Sigmoid colon (tissue), 6 donors: ENCODE measurements at regions not wholly inside any gene's neighbourhood (a gene's known extent, or its start where the extent isn't known, plus 50 kb on each side); places are given as distances from the start of the nearest gene placed in this dataset.

Source experiments
- DNase-seq: peaks from one replicate; pipeline ENCODE4 v3.0.0-alpha.2; 2019
- H3K27ac ChIP-seq, 4 donors: fragments of 200-600 bp; sonication (generic); one replicate each; pipeline ENCODE4 v1.5.1; 2016 to 2019; ENCODE audit warnings: mild to moderate bottlenecking in 1 of 4
- H3K27me3 ChIP-seq, 3 donors: fragments of 200-600 bp; sonication (generic); one replicate each; pipeline ENCODE4 v1.5.1; 2019; ENCODE audit warnings: mild to moderate bottlenecking in 1 of 3
- H3K36me3 ChIP-seq, 4 donors: fragments of 200-600 bp; sonication (generic); one replicate each; pipeline ENCODE4 v1.5.1; 2016 to 2019
- H3K4me1 ChIP-seq, 4 donors: fragments of 200-600 bp; sonication (generic); one replicate each; pipeline ENCODE4 v1.5.1; 2017 to 2019
- H3K4me3 ChIP-seq, 4 donors: fragments of 200-600 bp; sonication (generic); one replicate each; pipeline ENCODE4 v1.5.1; 2017 to 2019; ENCODE audit warnings: mild to moderate bottlenecking in 2 of 4, moderate library complexity in 1 of 4
- H3K9me3 ChIP-seq, 4 donors: fragments of 200-600 bp in 3 of 4; sonication (generic) in 3 of 4; one replicate each; pipeline versions ENCODE4 v1.5.1 to v1.6.1; 2013 to 2019
- CTCF ChIP-seq, 4 experiments: fragments of 450-650 bp in 3 of 4; fragments of 200-600 bp in 1 of 4; IDR thresholded peaks; one replicate each; pipeline ENCODE4 v1.5.1; 2016 to 2019; ENCODE audit warnings: antibody characterized with exemption in 4 of 4, mild to moderate bottlenecking in 3 of 4, moderate library complexity in 2 of 4
- EP300 ChIP-seq, 4 donors: sonication (generic); formaldehyde crosslinking; IDR thresholded peaks; one replicate each; pipeline ENCODE4 v1.6.1; 2017; ENCODE audit warnings: antibody characterized with exemption in 4 of 4
- POLR2A ChIP-seq, 2 donors: fragments of 450-650 bp; IDR thresholded peaks; one replicate each; pipeline ENCODE4 v1.6.1; 2016; ENCODE audit warnings: antibody characterized with exemption in 2 of 2, mild to moderate bottlenecking in 2 of 2, moderate library complexity in 2 of 2
- POLR2AphosphoS5 ChIP-seq, 4 donors: sonication (generic); formaldehyde crosslinking; IDR thresholded peaks; one replicate each; pipeline ENCODE4 v1.6.1; 2017; ENCODE audit warnings: antibody characterized with exemption in 4 of 4
- WGBS, 2 donors: extraction: QIAGEN DNeasy Blood & Tissue Kit; methylation state at CpG; one replicate each; pipeline ENCODE4 v1.1.7; 2013; 5-methylcytosine and 5-hydroxymethylcytosine counted together
- intact Hi-C: fragments of 100-400 bp; cut with DNase I; formaldehyde crosslinking; loops from one replicate; pipeline ENCODE4 v1.15.1; 2023
- donor health status: healthy with polysubstance abuse.
- donor health status: healthy.

DNA sequence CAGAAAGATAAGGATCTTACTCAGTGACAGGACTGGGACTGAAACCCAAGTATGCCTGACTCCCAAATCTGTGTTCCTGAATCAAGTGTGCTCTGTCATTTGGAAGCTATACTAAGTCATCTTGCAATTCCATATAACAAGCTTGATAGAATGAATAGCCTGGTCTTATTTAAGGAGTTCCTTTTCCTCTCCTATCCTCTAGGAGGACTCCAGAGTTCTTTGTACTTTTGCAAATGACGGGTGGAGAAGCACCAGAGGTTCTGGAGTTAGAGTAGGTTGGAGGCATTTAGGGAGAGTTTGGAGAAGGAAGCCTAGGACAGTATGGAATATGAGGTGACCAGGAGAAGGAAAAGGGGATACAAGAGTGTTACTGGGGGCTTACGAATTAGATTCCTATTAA is 92.9 kb upstream of the RCN1 start:
- TF ChIP-seq POLR2A (IDR thresholded peaks at IDR 0.05) (no peak), EP300 (IDR thresholded peaks at IDR 0.05) (no peak), CTCF (IDR thresholded peaks at IDR 0.05) (no peak), POLR2AphosphoS5 (IDR thresholded peaks at IDR 0.05) (no peak)
- 63 to 78% methylated on average over 2 of the region's 2 CpGs for WGBS, 2 donors
- Histone ChIP-seq H3K27me3 (peaks cover 0 to 13% (median 0%) of the 10 kb centered on the region in 3 donors), H3K27ac (no peak overlapping the region), H3K9me3 (no peaks in the 10 kb centered on the region), H3K4me1 (no peaks in the 10 kb centered on the region), H3K36me3 (no peaks in the 10 kb centered on the region), H3K4me3 (no peak overlapping the region)
- DNase-seq = no peak
- intact Hi-C loops = no loop called here

DNA sequence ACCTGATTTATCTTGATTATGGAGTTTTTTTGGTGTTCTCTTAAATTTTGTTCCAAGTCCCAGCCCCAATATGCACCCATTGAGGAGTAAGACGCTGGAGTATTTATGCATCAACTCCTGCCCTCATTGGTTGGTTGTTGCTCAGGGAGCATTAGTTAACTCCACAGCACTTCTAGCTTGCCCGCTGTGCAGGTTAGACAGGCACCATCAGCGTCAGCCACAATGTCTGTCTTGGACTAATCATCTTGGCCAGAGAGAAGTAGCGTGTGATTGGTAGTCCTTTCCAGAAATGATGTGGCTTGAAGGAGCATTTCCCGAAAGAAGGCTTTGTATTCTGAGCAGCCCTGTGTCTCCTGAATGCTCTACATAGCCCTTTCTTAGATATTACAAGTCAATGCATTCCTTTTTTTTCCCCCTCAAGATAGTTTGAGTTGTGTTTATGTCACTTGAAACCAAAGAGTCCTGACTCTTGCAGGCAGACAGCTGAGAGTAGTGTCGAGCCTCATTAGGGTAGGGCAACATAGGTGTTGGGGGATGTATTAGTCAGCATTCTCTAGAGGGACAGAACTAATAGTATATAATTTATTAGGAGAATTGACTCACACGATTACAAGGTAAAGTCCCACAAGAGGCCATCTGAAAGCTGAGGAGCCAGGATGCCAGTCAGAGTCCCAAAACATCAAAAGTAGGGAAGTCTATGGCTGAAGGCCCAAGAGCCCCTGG is 94.6 kb upstream of the RCN1 start:
- Histone ChIP-seq H3K27me3 (peaks cover 0 to 13% (median 0%) of the 10 kb centered on the region in 3 donors), H3K9me3 (no peaks in the 10 kb centered on the region), H3K4me3 (no peak overlapping the region), H3K4me1 (no peaks in the 10 kb centered on the region), H3K36me3 (no peaks in the 10 kb centered on the region), H3K27ac (no peak overlapping the region)
- 87 to 89% methylated on average over 7 of the region's 7 CpGs for WGBS, 2 donors
- TF ChIP-seq POLR2A (IDR thresholded peaks at IDR 0.05) (no peak), EP300 (IDR thresholded peaks at IDR 0.05) (no peak), CTCF (IDR thresholded peaks at IDR 0.05) (no peak), POLR2AphosphoS5 (IDR thresholded peaks at IDR 0.05) (no peak)
- intact Hi-C loops = no loop called here
- DNase-seq = no peak

DNA sequence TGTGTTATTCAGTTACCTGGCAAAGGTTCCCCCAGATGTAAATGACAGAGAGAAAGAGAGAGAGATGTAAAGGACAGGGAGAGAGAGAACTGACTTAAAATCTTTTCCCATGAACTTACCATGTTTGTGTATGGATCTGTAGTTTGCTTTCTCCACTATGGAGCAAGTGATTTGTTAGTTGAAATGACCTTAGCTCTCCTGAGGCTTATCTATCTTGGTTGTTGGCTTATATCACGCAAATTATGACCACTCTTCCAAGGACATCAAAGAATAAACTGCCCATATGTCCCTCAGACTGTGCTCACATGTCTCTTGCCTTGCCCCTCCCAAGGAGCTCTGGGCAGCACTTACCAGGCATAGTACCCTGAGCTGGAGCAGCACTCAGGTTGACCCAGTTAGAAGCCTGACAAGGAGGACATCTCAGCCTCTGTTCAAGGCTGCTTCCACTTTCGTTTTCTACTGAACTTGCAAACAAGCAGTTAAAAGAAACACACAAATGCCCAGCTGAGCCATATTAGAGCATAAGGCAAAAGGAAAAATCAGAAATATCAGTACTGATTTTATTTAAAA is 95.3 kb upstream of the RCN1 start:
- intact Hi-C loops = no loop called here
- Histone ChIP-seq H3K27ac (no peak overlapping the region), H3K9me3 (no peaks in the 10 kb centered on the region), H3K4me1 (no peaks in the 10 kb centered on the region), H3K27me3 (peaks cover 0 to 8% (median 0%) of the 10 kb centered on the region in 3 donors), H3K4me3 (no peak overlapping the region), H3K36me3 (no peaks in the 10 kb centered on the region)
- no peak for DNase-seq
- TF ChIP-seq POLR2A (IDR thresholded peaks at IDR 0.05) (no peak), CTCF (IDR thresholded peaks at IDR 0.05) (no peak), POLR2AphosphoS5 (IDR thresholded peaks at IDR 0.05) (no peak), EP300 (IDR thresholded peaks at IDR 0.05) (no peak)
- WGBS, 2 donors = 11 to 44% methylated on average over 2 of the region's 2 CpGs

- WGBS, 2 donors = 82 to 87% methylated on average over 7 of the region's 7 CpGs
- DNase-seq = no peak
- H3K27ac ChIP-seq = no peak overlapping the region
- H3K9me3 ChIP-seq = no peaks in the 10 kb centered on the region
- intact Hi-C loops = no loop called here
- H3K4me3 ChIP-seq = no peak overlapping the region
- no peaks in the 10 kb centered on the region for H3K4me1 ChIP-seq
- no peak for TF ChIP-seq CTCF (IDR thresholded peaks at IDR 0.05)
- TF ChIP-seq POLR2AphosphoS5 (IDR thresholded peaks at IDR 0.05) = no peak
- TF ChIP-seq EP300 (IDR thresholded peaks at IDR 0.05) = no peak
- H3K36me3 ChIP-seq = no peaks in the 10 kb centered on the region
- H3K27me3 ChIP-seq = peaks cover 0 to 7% (median 0%) of the 10 kb centered on the region in 3 donors
These were observed 95.8 kb upstream of the RCN1 start for GRCh38 chr11:31995032-31995431.
